ENCODE measurements at regions not wholly inside any gene's neighbourhood (a gene's known extent, or its start where the extent isn't known, plus 50 kb on each side); places are given as distances from the start of the nearest gene placed in this dataset.

DNA sequence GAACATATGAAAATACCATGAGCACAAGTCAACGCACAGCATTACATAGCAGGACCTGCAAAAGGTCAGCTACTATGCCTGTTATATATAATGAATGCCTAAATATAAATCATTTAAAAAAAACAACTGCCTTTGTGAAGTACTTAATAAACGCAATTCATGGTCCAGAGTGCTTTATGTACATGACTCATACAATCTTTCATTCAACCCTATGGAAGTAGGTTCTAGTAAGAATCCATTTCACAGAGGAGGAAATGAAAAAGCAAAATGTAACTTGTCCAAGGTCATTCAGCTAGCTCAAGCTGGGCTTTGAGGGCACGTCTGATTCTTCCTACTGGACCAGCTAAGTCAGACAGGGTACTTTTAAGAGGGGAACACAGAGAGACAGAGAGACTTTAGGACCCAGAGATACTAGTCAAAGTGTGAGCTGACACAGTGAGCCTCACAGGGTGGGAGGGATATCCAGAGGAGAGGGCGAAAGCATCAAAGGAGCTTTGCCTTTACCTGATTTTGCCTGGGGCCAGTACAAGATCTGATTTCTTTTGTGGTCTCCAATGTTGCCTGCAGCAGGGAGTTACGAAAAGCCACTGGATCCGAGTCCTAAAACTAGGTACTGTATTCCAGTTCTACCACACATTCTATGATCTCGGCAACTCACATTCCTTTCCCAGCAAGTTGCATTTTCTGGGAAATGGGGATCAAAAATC is 83.4 kb upstream of the ZFHX3 start:
- TF ChIP-seq EZH2 (IDR thresholded peaks at IDR 0.05; ENCODE audit: borderline replicate concordance, low read length) (no peak), CTCF (IDR thresholded peaks at IDR 0.05; ENCODE audit: low read length) (no peak)
- Histone ChIP-seq H3K4me2 (ENCODE audit: low read length) (no peak overlapping the region), H3K9ac (ENCODE audit: low read length) (no peak overlapping the region)

GRCh38 chr16:73129455-73129854 is 81.5 kb upstream of the ZFHX3 start:
- TF ChIP-seq EZH2 (IDR thresholded peaks at IDR 0.05; ENCODE audit: borderline replicate concordance, low read length) = no peak
- no peak for TF ChIP-seq CTCF (IDR thresholded peaks at IDR 0.05; ENCODE audit: low read length)
- H3K9me2 ChIP-seq (ENCODE audit: low read depth, low read length) = no peaks in the 10 kb centered on the region
- no peaks in the 10 kb centered on the region for H4K20me1 ChIP-seq (ENCODE audit: insufficient read depth, low read length)
- no peak overlapping the region for H3K4me2 ChIP-seq (ENCODE audit: low read length)
- no peak overlapping the region for H3K9ac ChIP-seq (ENCODE audit: low read length)
- H3K36me3 ChIP-seq (ENCODE audit: insufficient read depth, low read length) = no peaks in the 10 kb centered on the region
- H3K9me3 ChIP-seq (ENCODE audit: low read length) = no peaks in the 10 kb centered on the region
- no peaks in the 10 kb centered on the region for H3F3A ChIP-seq (ENCODE audit: insufficient read depth, low read length)
- H2AFZ ChIP-seq (ENCODE audit: low read length) = no peak overlapping the region
- H3K79me2 ChIP-seq (ENCODE audit: insufficient read depth, low read length) = no peaks in the 10 kb centered on the region
- H3K27ac ChIP-seq (ENCODE audit: low read depth, low read length, poor library complexity, severe bottlenecking) = no peak overlapping the region
- no peaks in the 10 kb centered on the region for H3K4me1 ChIP-seq (ENCODE audit: insufficient read depth, low read length, severe bottlenecking)
- H3K4me3 ChIP-seq (ENCODE audit: low read depth, low read length, poor library complexity, severe bottlenecking) = no peak overlapping the region
- no peaks in the 10 kb centered on the region for H3K27me3 ChIP-seq (ENCODE audit: insufficient read depth, low read length)

More for the DNA sequence above, 83.4 kb upstream of the ZFHX3 start:
- H3K4me1 ChIP-seq (ENCODE audit: insufficient read depth, low read length, severe bottlenecking) = no peaks in the 10 kb centered on the region
- H4K20me1 ChIP-seq (ENCODE audit: insufficient read depth, low read length) = no peaks in the 10 kb centered on the region
- H3K36me3 ChIP-seq (ENCODE audit: insufficient read depth, low read length) = no peaks in the 10 kb centered on the region
- no peaks in the 10 kb centered on the region for H3K79me2 ChIP-seq (ENCODE audit: insufficient read depth, low read length)
- H2AFZ ChIP-seq (ENCODE audit: low read length) = no peak overlapping the region
- H3K27me3 ChIP-seq (ENCODE audit: insufficient read depth, low read length) = no peaks in the 10 kb centered on the region
- no peak overlapping the region for H3K4me3 ChIP-seq (ENCODE audit: low read depth, low read length, poor library complexity, severe bottlenecking)
- H3K27ac ChIP-seq (ENCODE audit: low read depth, low read length, poor library complexity, severe bottlenecking) = no peak overlapping the region
- no peaks in the 10 kb centered on the region for H3F3A ChIP-seq (ENCODE audit: insufficient read depth, low read length)
- no peaks in the 10 kb centered on the region for H3K9me2 ChIP-seq (ENCODE audit: low read depth, low read length)
- H3K9me3 ChIP-seq (ENCODE audit: low read length) = no peaks in the 10 kb centered on the region

- no peak overlapping the region for H3K9ac ChIP-seq (ENCODE audit: low read length)
- H3K9me3 ChIP-seq (ENCODE audit: low read length) = no peaks in the 10 kb centered on the region
- H3K27me3 ChIP-seq (ENCODE audit: insufficient read depth, low read length) = no peaks in the 10 kb centered on the region
- H3K4me2 ChIP-seq (ENCODE audit: low read length) = no peak overlapping the region
- H3K4me3 ChIP-seq (ENCODE audit: low read depth, low read length, poor library complexity, severe bottlenecking) = no peak overlapping the region
- no peaks in the 10 kb centered on the region for H3K9me2 ChIP-seq (ENCODE audit: low read depth, low read length)
- no peak overlapping the region for H2AFZ ChIP-seq (ENCODE audit: low read length)
- no peak overlapping the region for H3K27ac ChIP-seq (ENCODE audit: low read depth, low read length, poor library complexity, severe bottlenecking)
- H3F3A ChIP-seq (ENCODE audit: insufficient read depth, low read length) = no peaks in the 10 kb centered on the region
- no peaks in the 10 kb centered on the region for H3K4me1 ChIP-seq (ENCODE audit: insufficient read depth, low read length, severe bottlenecking)
- H3K79me2 ChIP-seq (ENCODE audit: insufficient read depth, low read length) = no peaks in the 10 kb centered on the region
- no peaks in the 10 kb centered on the region for H3K36me3 ChIP-seq (ENCODE audit: insufficient read depth, low read length)
- no peak for TF ChIP-seq CTCF (IDR thresholded peaks at IDR 0.05; ENCODE audit: low read length)
- TF ChIP-seq EZH2 (IDR thresholded peaks at IDR 0.05; ENCODE audit: borderline replicate concordance, low read length) = no peak
- H4K20me1 ChIP-seq (ENCODE audit: insufficient read depth, low read length) = no peaks in the 10 kb centered on the region
Measured at GRCh38 chr16:73126525-73126853, 78.6 kb upstream of the ZFHX3 start.
